IMR-90 (cell line): ENCODE measurements at regions not wholly inside any gene's neighbourhood (a gene's known extent, or its start where the extent isn't known, plus 50 kb on each side); places are given as distances from the start of the nearest gene placed in this dataset.

Source experiments
- ATAC-seq: fragments of 200-7000 bp; cut with Tn5 transposase; 2 replicates; pipeline ENCODE4 v1.9.1; 2020; ENCODE audit warnings: low read depth, mild to moderate bottlenecking, moderate library complexity
- BruUV-seq: library from RNA; stranded (reverse); fragments of 400-500 nt; replicated peaks from 2 replicates; lab custom pipeline; 2021; lab: Mats Ljungman, UMichigan
- CTCF ChIA-PET: fragments of 300-600 bp; formaldehyde crosslinking; extraction: SDS; loops from one replicate; lab custom pipeline; 2021; ENCODE audit warnings: antibody characterized with exemption; lab: Yijun Ruan, JAX
- POLR2A ChIA-PET: fragments of 300-600 bp; sonication (Branson Sonifier 250); formaldehyde crosslinking; loops from one replicate; lab custom pipeline; 2022; ENCODE audit warnings: antibody characterized with exemption; ENCODE audit not compliant: unreplicated experiment; lab: Charles Lee
- DNase-seq: peaks from one replicate; pipeline ENCODE4 v3.0.0; 2013
- H2AFZ ChIP-seq: replicated peaks from 2 replicates; pipeline ENCODE3; 2013; ENCODE audit warnings: low read length, mild to moderate bottlenecking; ENCODE audit not compliant: poor library complexity
- H2AK5ac ChIP-seq: 2 replicates; pipeline ENCODE4 v1.6.1; 2013; ENCODE audit warnings: low read depth, low read length, inconsistent platforms
- H2AK9ac ChIP-seq: replicated peaks from 2 replicates; pipeline ENCODE3; 2013; ENCODE audit warnings: mild to moderate bottlenecking, low read depth, low read length, moderate library complexity; ENCODE audit not compliant: poor library complexity
- H2BK120ac ChIP-seq: 2 replicates; pipeline ENCODE4 v1.6.1; 2013; ENCODE audit warnings: low read depth, low read length, inconsistent platforms
- H2BK15ac ChIP-seq: 3 replicates; pipeline ENCODE4 v1.6.1; 2013; ENCODE audit warnings: low read depth, low read length, inconsistent platforms
- H2BK20ac ChIP-seq: 2 replicates; pipeline ENCODE4 v1.6.1; 2013; ENCODE audit warnings: low read depth, mild to moderate bottlenecking, inconsistent platforms, low read length, moderate library complexity
- H2BK5ac ChIP-seq: 2 replicates; pipeline ENCODE4 v1.6.1; 2013; ENCODE audit warnings: mild to moderate bottlenecking, low read depth, low read length, inconsistent platforms; ENCODE audit not compliant: poor library complexity, severe bottlenecking
- H3K14ac ChIP-seq: replicated peaks from 2 replicates; pipeline ENCODE4 v1.6.1; 2013; ENCODE audit warnings: low read depth, low read length, inconsistent platforms
- H3K18ac ChIP-seq: 2 replicates; pipeline ENCODE4 v1.6.1; 2013; ENCODE audit warnings: low read depth, low read length, control low read depth
- H3K23ac ChIP-seq: 2 replicates; pipeline ENCODE4 v1.6.1; 2013; ENCODE audit warnings: low read depth, low read length, inconsistent platforms
- H3K27ac ChIP-seq: 2 replicates; pipeline ENCODE4 v1.5.1; 2013; ENCODE audit warnings: mild to moderate bottlenecking, control low read depth, low read length; ENCODE audit not compliant: insufficient read depth
- H3K27me3 ChIP-seq: 2 replicates; pipeline ENCODE4 v1.6.1; 2013; ENCODE audit warnings: low read length; ENCODE audit not compliant: control insufficient read depth, insufficient read depth
- H3K36me3 ChIP-seq: 2 replicates; pipeline ENCODE4 v1.6.1; 2013; ENCODE audit warnings: low read length, mixed read lengths; ENCODE audit not compliant: control insufficient read depth, insufficient read depth
- H3K4ac ChIP-seq: 2 replicates; pipeline ENCODE4 v1.6.1; 2013; ENCODE audit warnings: low read depth, low read length, inconsistent platforms
- H3K4me1 ChIP-seq: 2 replicates; pipeline ENCODE4 v1.6.1; 2013; ENCODE audit warnings: low read length, mixed read lengths; ENCODE audit not compliant: control insufficient read depth, insufficient read depth
- H3K4me2 ChIP-seq: 2 replicates; pipeline ENCODE4 v1.6.1; 2013; ENCODE audit warnings: low read depth, mild to moderate bottlenecking, control low read depth, low read length, moderate library complexity
- H3K4me3 ChIP-seq: 2 replicates; pipeline ENCODE4 v1.5.1; 2013; ENCODE audit warnings: low read depth, mild to moderate bottlenecking, control low read depth, low read length, moderate library complexity; ENCODE audit not compliant: insufficient read depth
- H3K56ac ChIP-seq: 2 replicates; pipeline ENCODE4 v1.6.1; 2013; ENCODE audit warnings: low read length, inconsistent platforms; ENCODE audit not compliant: insufficient read depth; ENCODE audit errors: extremely low read depth
- H3K79me1 ChIP-seq, 2 experiments: 2 replicates each; pipeline ENCODE4 v1.6.1; 2013; ENCODE audit warnings: low read length in 2 of 2, inconsistent platforms in 1 of 2, low read depth in 1 of 2
- H3K9ac ChIP-seq: 2 replicates; pipeline ENCODE4 v1.6.1; 2013; ENCODE audit warnings: low read depth, low read length, control low read depth
- H3K9me1 ChIP-seq: 2 replicates; pipeline ENCODE4 v1.6.1; 2013; ENCODE audit warnings: low read length, inconsistent platforms; ENCODE audit not compliant: insufficient read depth
- H3K9me3 ChIP-seq: 2 replicates; pipeline ENCODE4 v1.6.1; 2013; ENCODE audit warnings: low read length; ENCODE audit not compliant: control insufficient read depth, insufficient read depth
- H4K20me1 ChIP-seq: 2 replicates; pipeline ENCODE4 v1.6.1; 2013; ENCODE audit warnings: low read length, inconsistent platforms; ENCODE audit not compliant: insufficient read depth
- H4K5ac ChIP-seq: 2 replicates; pipeline ENCODE4 v1.6.1; 2013; ENCODE audit warnings: mild to moderate bottlenecking, low read depth, low read length, control low read depth
- H4K8ac ChIP-seq, 2 experiments: 2 replicates each; pipeline ENCODE4 v1.6.1; 2013; ENCODE audit warnings: low read depth in 2 of 2, low read length in 2 of 2, control low read depth in 1 of 2, inconsistent platforms in 1 of 2
- H4K91ac ChIP-seq: 2 replicates; pipeline ENCODE4 v1.6.1; 2013; ENCODE audit warnings: low read depth, low read length, inconsistent platforms; ENCODE audit not compliant: insufficient read depth
- BHLHE40 ChIP-seq: fragments of 150-350 bp; IDR thresholded peaks from 2 replicates; pipeline ENCODE4 v1.6.1; 2016; ENCODE audit warnings: mild to moderate bottlenecking, low read depth, low read length
- CEBPB ChIP-seq: IDR thresholded peaks from 2 replicates; pipeline ENCODE4 v1.6.1; 2012; ENCODE audit warnings: low read depth, low read length, improper control_type of control experiment
- CHD1 ChIP-seq: IDR thresholded peaks from 2 replicates; pipeline ENCODE4 v1.6.1; 2012; ENCODE audit warnings: low read depth, low read length, improper control_type of control experiment
- CTCF ChIP-seq: conservative IDR thresholded peaks from 2 replicates; pipeline ENCODE4 v1.5.1; 2012; ENCODE audit warnings: mild to moderate bottlenecking, low read depth, low read length, improper control_type of control experiment
- ELK1 ChIP-seq: fragments of 150-350 bp; IDR thresholded peaks from 2 replicates; pipeline ENCODE4 v1.6.1; 2016; ENCODE audit warnings: low read depth, mild to moderate bottlenecking, low read length, moderate library complexity, borderline replicate concordance
- FOS ChIP-seq: fragments of 150-350 bp; IDR thresholded peaks from 2 replicates; pipeline ENCODE4 v1.6.1; 2016; ENCODE audit warnings: low read depth, low read length
- MAFK ChIP-seq: IDR thresholded peaks from 2 replicates; pipeline ENCODE4 v1.6.1; 2012; ENCODE audit warnings: low read depth, low read length, improper control_type of control experiment
- MAZ ChIP-seq: IDR thresholded peaks from 2 replicates; pipeline ENCODE4 v1.6.1; 2012; ENCODE audit warnings: low read depth, mild to moderate bottlenecking, low read length, improper control_type of control experiment, moderate library complexity, borderline replicate concordance
- MXI1 ChIP-seq: IDR thresholded peaks from 2 replicates; pipeline ENCODE4 v1.6.1; 2012; ENCODE audit warnings: low read depth, mild to moderate bottlenecking, low read length, moderate library complexity, borderline replicate concordance
- NFE2L2 ChIP-seq: fragments of 150-350 bp; IDR thresholded peaks from 2 replicates; pipeline ENCODE4 v1.6.1; 2016; ENCODE audit warnings: low read depth, mild to moderate bottlenecking, low read length
- POLR2A ChIP-seq: IDR thresholded peaks from 2 replicates; pipeline ENCODE4 v1.6.1; 2012; ENCODE audit warnings: mild to moderate bottlenecking, low read depth, low read length
- RAD21 ChIP-seq: IDR thresholded peaks from 2 replicates; pipeline ENCODE4 v1.6.1; 2012; ENCODE audit warnings: low read length, improper control_type of control experiment
- RCOR1 ChIP-seq: IDR thresholded peaks from 2 replicates; pipeline ENCODE4 v1.6.1; 2012; ENCODE audit warnings: mild to moderate bottlenecking, low read length, improper control_type of control experiment; ENCODE audit not compliant: insufficient replicate concordance
- RFX5 ChIP-seq: IDR thresholded peaks from 2 replicates; pipeline ENCODE4 v1.8.0; 2012; ENCODE audit warnings: low read depth, mild to moderate bottlenecking, low read length, moderate library complexity
- SMC3 ChIP-seq: fragments of 150-350 bp; IDR thresholded peaks from 2 replicates; pipeline ENCODE4 v1.6.1; 2016; ENCODE audit warnings: low read depth, mild to moderate bottlenecking, antibody characterized with exemption, low read length, moderate library complexity
- USF2 ChIP-seq: fragments of 150-350 bp; IDR thresholded peaks from 2 replicates; pipeline ENCODE4 v1.6.1; 2017; ENCODE audit warnings: mild to moderate bottlenecking, antibody characterized with exemption, low read length, low read depth
- dilution Hi-C: fragments of 300-500 bp; cut with HindIII; formaldehyde crosslinking; loops from one replicate; pipeline ENCODE4 v1.14.3; 2018; ENCODE audit warnings: low sequenced_read_pairs; ENCODE audit not compliant: unreplicated experiment
- in situ Hi-C: fragments of 300-500 bp; cut with MboI; formaldehyde crosslinking; loops from 3 replicates; pipeline ENCODE4 v1.14.3; 2019; ENCODE audit warnings: low sequenced_read_pairs, inconsistent platforms, mixed read lengths
- intact Hi-C: fragments of 100-400 bp; cut with micrococcal nuclease; formaldehyde crosslinking; loops from 2 replicates; pipeline ENCODE4 v1.10.0; 2022

GRCh38 chr2:75261923-75262322, 62.6 kb upstream of the TACR1 start:
- H2BK5ac ChIP-seq, result no peak overlapping the region
- no peak for DNase-seq
- BruUV-seq, result no TSS peak
- H2AK9ac ChIP-seq, result no peak overlapping the region
- H4K8ac ChIP-seq, result no peak overlapping the region
- H4K20me1 ChIP-seq, result no peaks in the 10 kb centered on the region
- H3K4me3 ChIP-seq, result no peak overlapping the region
- no peak overlapping the region for H3K9ac ChIP-seq
- H3K9me3 ChIP-seq, result peaks cover 3% of the 10 kb centered on the region
- no peak overlapping the region for H2AFZ ChIP-seq
- H4K5ac ChIP-seq, result no peak overlapping the region
- dilution Hi-C loops, result no loop called here
- in situ Hi-C loops, result no loop called here
- H3K14ac ChIP-seq, result no peak overlapping the region
- no peak overlapping the region for H2BK120ac ChIP-seq
- H3K56ac ChIP-seq, result no peak overlapping the region
- intact Hi-C loops, result no loop called here
- TF ChIP-seq CHD1, result no peak
- TF ChIP-seq ELK1, result no peak
- no peak for TF ChIP-seq CTCF
- TF ChIP-seq POLR2A, result no peak
- no peak for TF ChIP-seq RAD21
- TF ChIP-seq FOS, result no peak
- no peak for TF ChIP-seq MXI1
- TF ChIP-seq MAFK, result no peak
- TF ChIP-seq USF2, result no peak
- no peak for TF ChIP-seq BHLHE40
- no peak for TF ChIP-seq RFX5
- no peak for TF ChIP-seq CEBPB
- no peak for TF ChIP-seq SMC3
- TF ChIP-seq NFE2L2, result no peak
- TF ChIP-seq RCOR1, result no peak
- no peak for TF ChIP-seq MAZ
- H3K4me1 ChIP-seq, result no peaks in the 10 kb centered on the region
- H3K27ac ChIP-seq, result no peak overlapping the region
- H3K4me2 ChIP-seq, result no peak overlapping the region
- no peak overlapping the region for H4K91ac ChIP-seq
- H2BK20ac ChIP-seq, result no peak overlapping the region
- H2BK15ac ChIP-seq, result no peak overlapping the region
- H3K4ac ChIP-seq, result no peak overlapping the region
- H3K18ac ChIP-seq, result no peak overlapping the region
- ChIA-PET POLR2A (no interaction called here), CTCF (no interaction called here)
- no peaks in the 10 kb centered on the region for H3K27me3 ChIP-seq
- no peaks in the 10 kb centered on the region for H3K36me3 ChIP-seq
- no peak for ATAC-seq
- no peak overlapping the region for H3K23ac ChIP-seq
- no peaks in the 10 kb centered on the region; a peak in 1 of 4 replicates for H3K79me1 ChIP-seq
- H3K9me1 ChIP-seq, result no peaks in the 10 kb centered on the region
- H2AK5ac ChIP-seq, result no peak overlapping the region
